Neural crest cell (in vitro differentiated cells): ENCODE measurements at regions not wholly inside any gene's neighbourhood (a gene's known extent, or its start where the extent isn't known, plus 50 kb on each side); places are given as distances from the start of the nearest gene placed in this dataset.
A peak's percentile ranks its signal among the peaks of the same experiment; 100 is the strongest.

Experiments used
- DNase-seq: peaks from one replicate; pipeline ENCODE4 v3.0.0; 2021; ENCODE audit warnings: low read depth, mixed read lengths, low spot score
- H3K27ac Mint-ChIP-seq: one replicate; pipeline ENCODE4 v1.8.0; 2021; ENCODE audit warnings: mild to moderate bottlenecking, mixed read lengths; ENCODE audit not compliant: unreplicated experiment
- H3K27me3 Mint-ChIP-seq: 2 replicates; pipeline ENCODE4 v1.8.0; 2021; ENCODE audit warnings: low read depth, mild to moderate bottlenecking, mixed read lengths
- H3K36me3 Mint-ChIP-seq: 2 replicates; pipeline ENCODE4 v1.8.0; 2021; ENCODE audit warnings: low read depth, mild to moderate bottlenecking, mixed read lengths
- H3K4me1 Mint-ChIP-seq: 2 replicates; pipeline ENCODE4 v1.8.0; 2021; ENCODE audit warnings: mixed read lengths
- H3K4me3 Mint-ChIP-seq: one replicate; pipeline ENCODE4 v1.8.0; 2021; ENCODE audit warnings: mild to moderate bottlenecking, mixed read lengths
- H3K9me3 Mint-ChIP-seq: 2 replicates; pipeline ENCODE4 v1.8.0; 2021; ENCODE audit warnings: mixed read lengths
- TF ChIP-seq, protein P1 (sequence below): fragments of 200-600 bp; sonication (generic); conservative IDR thresholded peaks from 2 replicates; pipeline ENCODE4 v1.5.0; 2021; ENCODE audit warnings: antibody characterized with exemption, mild to moderate bottlenecking

DNA sequence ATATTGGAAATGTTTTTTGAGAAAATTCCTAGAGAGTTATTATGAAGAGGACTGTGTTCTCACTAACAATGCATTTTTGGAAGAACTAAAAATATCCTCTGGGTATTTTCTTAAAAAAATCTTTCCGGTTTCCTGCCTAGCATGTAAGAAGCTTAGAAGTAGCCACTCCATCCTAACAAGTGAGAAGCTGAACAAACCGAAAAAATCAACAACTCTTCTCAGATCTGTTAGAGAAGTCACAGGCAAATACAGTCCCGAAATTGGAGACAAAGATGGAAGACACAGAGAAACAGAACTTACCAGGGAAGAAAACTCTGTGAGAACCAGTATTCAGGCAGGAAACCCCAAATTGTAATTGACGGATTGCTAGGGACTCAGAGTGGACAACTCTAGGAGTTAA lies 173.0 kb downstream of the KLF12 start:
- Mint-ChIP-seq H3K36me3 (peaks cover 14% of the 10 kb centered on the region), H3K9me3 (peaks cover 12% of the 10 kb centered on the region), H3K27me3 (no peaks in the 10 kb centered on the region), H3K4me1 (peaks cover 24% of the 10 kb centered on the region), H3K27ac (no peak overlapping the region), H3K4me3 (no peak overlapping the region)
- no peak for DNase-seq
- TF ChIP-seq, protein P1, sequence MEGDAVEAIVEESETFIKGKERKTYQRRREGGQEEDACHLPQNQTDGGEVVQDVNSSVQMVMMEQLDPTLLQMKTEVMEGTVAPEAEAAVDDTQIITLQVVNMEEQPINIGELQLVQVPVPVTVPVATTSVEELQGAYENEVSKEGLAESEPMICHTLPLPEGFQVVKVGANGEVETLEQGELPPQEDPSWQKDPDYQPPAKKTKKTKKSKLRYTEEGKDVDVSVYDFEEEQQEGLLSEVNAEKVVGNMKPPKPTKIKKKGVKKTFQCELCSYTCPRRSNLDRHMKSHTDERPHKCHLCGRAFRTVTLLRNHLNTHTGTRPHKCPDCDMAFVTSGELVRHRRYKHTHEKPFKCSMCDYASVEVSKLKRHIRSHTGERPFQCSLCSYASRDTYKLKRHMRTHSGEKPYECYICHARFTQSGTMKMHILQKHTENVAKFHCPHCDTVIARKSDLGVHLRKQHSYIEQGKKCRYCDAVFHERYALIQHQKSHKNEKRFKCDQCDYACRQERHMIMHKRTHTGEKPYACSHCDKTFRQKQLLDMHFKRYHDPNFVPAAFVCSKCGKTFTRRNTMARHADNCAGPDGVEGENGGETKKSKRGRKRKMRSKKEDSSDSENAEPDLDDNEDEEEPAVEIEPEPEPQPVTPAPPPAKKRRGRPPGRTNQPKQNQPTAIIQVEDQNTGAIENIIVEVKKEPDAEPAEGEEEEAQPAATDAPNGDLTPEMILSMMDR = no peak

DNA sequence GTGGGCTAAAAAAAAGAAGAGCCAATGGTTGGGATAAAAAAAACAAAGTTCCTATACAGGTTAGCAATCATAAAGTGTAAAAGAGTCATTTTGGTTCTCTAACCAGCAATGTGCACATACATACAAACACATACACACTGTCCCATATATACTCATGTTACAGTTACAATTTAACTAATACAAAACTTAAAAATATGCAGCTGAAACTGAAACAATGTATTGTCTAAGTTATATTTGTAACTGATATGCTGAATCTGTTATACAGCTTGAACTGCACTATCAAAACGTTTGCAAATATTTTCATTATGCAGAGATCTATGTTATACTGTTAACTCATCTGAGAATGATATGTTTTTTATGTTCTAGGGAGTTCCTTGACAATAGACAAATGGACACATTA lies 173.7 kb downstream of the KLF12 start:
- Mint-ChIP-seq H3K4me1 (peaks cover 18% of the 10 kb centered on the region), H3K36me3 (peaks cover 14% of the 10 kb centered on the region), H3K4me3 (no peak overlapping the region), H3K27me3 (no peaks in the 10 kb centered on the region), H3K27ac (no peak overlapping the region), H3K9me3 (peaks cover 12% of the 10 kb centered on the region)
- DNase-seq = no peak
- TF ChIP-seq, protein P1 = no peak

DNA sequence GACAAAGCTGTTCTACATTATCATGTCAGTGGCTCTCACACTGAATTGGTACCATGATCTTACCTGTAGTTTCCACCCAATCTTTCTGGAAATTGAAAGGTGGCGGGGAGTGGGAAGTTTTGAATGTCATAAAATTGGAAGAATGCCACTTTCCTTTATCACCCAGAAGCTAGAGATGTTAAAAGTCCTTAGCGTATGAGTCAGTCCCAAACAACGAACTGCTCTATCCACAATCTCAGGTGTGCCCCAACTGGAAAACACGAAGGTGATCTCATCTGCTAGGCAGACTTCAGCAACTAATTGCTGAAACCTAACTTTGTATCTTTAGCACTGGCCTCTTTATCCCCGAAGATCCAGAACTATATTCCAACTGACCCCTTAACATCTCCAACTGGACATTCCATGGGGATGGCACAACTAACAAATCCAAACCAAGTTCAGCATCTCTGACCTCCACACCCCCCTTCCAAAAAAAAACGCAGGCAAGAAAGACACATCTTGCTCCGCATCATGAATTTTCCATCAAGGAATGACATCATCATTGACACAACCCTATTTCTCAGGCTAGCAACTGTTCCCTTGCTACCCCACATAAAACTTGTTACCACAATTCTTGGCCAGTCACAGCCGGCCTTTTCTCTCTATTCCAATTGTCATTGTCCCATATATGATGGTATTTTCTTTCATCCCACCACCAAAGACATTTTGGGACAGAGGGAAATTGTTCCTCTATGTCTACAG lies 175.4 kb downstream of the KLF12 start:
- DNase-seq = no peak
- H3K4me3 Mint-ChIP-seq = no peak overlapping the region
- H3K9me3 Mint-ChIP-seq = peaks cover 8% of the 10 kb centered on the region
- no peaks in the 10 kb centered on the region for H3K27me3 Mint-ChIP-seq
- H3K4me1 Mint-ChIP-seq = peaks cover 11% of the 10 kb centered on the region
- H3K27ac Mint-ChIP-seq = no peak overlapping the region
- H3K36me3 Mint-ChIP-seq = peaks cover 10% of the 10 kb centered on the region
- TF ChIP-seq, protein P1 = no peak

DNA sequence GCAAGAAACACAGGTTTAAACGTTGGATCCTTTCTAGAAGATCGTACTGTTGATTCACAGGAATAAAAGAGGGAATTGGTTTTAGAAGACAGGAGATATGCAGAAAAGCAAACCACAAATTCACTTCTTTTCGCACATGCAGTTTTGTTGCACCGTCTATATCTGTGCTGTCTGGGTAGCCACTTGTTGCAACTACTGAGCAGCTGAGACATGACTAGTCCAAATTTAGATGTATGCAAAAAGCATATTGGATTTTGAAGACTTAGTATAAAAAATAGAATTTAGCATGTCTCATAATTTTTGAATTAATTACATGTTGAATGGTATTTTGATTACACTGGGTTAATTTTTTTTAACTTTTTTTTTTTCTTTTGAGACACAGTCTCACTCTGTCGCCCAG lies 176.3 kb downstream of the KLF12 start:
- peak overlapping the region; percentile 31 for H3K27ac Mint-ChIP-seq
- no peaks in the 10 kb centered on the region for H3K27me3 Mint-ChIP-seq
- DNase-seq = no peak
- no peak overlapping the region for H3K4me3 Mint-ChIP-seq
- TF ChIP-seq, protein P1 = no peak
- peaks cover 12% of the 10 kb centered on the region for H3K4me1 Mint-ChIP-seq
- peaks cover 7% of the 10 kb centered on the region for H3K9me3 Mint-ChIP-seq
- peaks cover 10% of the 10 kb centered on the region for H3K36me3 Mint-ChIP-seq

DNA sequence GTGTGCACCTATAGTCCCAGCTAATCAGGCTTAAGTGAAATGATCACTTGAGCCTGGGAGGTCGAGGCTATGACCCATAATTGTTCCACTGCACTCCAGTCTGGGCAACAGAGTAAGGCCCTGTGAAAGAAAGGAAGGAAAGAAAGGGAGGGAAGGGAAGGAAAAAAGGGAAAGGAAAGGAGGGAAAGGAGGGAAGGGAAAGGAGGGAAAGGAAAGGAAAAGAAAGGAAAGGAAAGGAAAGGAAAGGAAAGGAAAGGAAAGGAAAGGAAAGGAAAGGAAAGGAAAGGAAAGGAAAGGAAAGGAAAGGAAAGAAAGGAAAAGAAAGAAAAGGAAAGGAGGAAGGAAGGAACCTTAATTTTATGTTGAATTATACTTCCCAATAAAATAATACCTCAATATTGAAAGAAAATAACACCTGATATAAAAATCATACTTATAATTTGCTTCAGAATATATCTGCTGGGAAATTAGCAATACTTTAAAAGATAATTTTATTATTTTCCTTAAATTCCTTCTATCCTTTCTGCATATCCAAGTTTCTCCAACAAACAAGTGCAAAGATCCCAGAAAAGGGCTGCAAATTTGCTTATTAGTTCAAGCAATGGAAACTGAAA lies 177.3 kb downstream of the KLF12 start:
- H3K36me3 Mint-ChIP-seq = peaks cover 6% of the 10 kb centered on the region
- no peak for DNase-seq
- peaks cover 2% of the 10 kb centered on the region for H3K9me3 Mint-ChIP-seq
- H3K27me3 Mint-ChIP-seq = no peaks in the 10 kb centered on the region
- H3K27ac Mint-ChIP-seq = no peak overlapping the region
- TF ChIP-seq, protein P1 = no peak
- peaks cover 18% of the 10 kb centered on the region for H3K4me1 Mint-ChIP-seq
- no peak overlapping the region for H3K4me3 Mint-ChIP-seq
